ENCODE measurements at regions not wholly inside any gene's neighbourhood (a gene's known extent, or its start where the extent isn't known, plus 50 kb on each side); places are given as distances from the start of the nearest gene placed in this dataset.

- Histone ChIP-seq H3K9me3 (no peaks in the 10 kb centered on the region), H3K27ac (no peak overlapping the region), H3K27me3 (no peaks in the 10 kb centered on the region), H3K4me1 (no peaks in the 10 kb centered on the region), H3K4me3 (replicated peaks in 1 of 3) (no peak overlapping the region), H3K36me3 (no peaks in the 10 kb centered on the region)
- TF ChIP-seq CTCF (IDR thresholded peaks at IDR 0.05), result no peak
- no peak for TF ChIP-seq POLR2A (IDR thresholded peaks at IDR 0.05)
- 94 to 96% methylated on average over 11 of the region's 11 CpGs for WGBS, 2 donors
- intact Hi-C loops (cut with DNase I), result no loop called here
- DNase-seq, result no peak
Observed at GRCh38 chr7:113172726-113173125, 54.4 kb upstream of the SMIM30 start.

- no peak for DNase-seq
- Histone ChIP-seq H3K27me3 (no peaks in the 10 kb centered on the region), H3K4me3 (replicated peaks in 1 of 3) (no peak overlapping the region), H3K36me3 (no peaks in the 10 kb centered on the region), H3K9me3 (no peaks in the 10 kb centered on the region), H3K27ac (no peak overlapping the region), H3K4me1 (no peaks in the 10 kb centered on the region)
- intact Hi-C loops (cut with DNase I), result no loop called here
- WGBS, 2 donors, result 66 to 68% methylated on average over 3 of the region's 3 CpGs
- TF ChIP-seq POLR2A (IDR thresholded peaks at IDR 0.05) (no peak), CTCF (IDR thresholded peaks at IDR 0.05) (no peak)
Observed at GRCh38 chr7:113170591-113170990, 52.2 kb upstream of the SMIM30 start.

All from thyroid gland (tissue), 4 donors.